ENCODE measurements at regions not wholly inside any gene's neighbourhood (a gene's known extent, or its start where the extent isn't known, plus 50 kb on each side); places are given as distances from the start of the nearest gene placed in this dataset.

DNA sequence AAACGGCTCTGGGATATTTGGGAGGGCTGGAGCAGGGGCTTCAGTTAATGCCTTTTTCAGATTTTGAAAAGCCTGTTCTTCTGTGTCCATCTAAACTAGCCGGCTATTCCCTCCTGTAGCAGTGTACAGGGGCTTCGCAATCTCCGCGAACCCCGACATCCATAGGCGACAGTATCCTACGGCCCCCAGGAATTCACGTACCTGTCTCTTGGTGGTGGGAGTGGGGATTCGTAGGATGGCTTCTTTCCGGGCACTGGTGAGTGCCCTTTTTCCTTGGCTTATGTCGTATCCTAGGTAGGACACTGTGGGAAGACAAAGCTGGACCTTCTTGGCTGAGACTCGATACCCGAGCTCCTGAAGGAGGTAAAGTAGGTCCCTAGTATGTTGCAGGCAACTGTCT is 153.1 kb downstream of the TRIM27 start:
- TF ChIP-seq, protein P1, sequence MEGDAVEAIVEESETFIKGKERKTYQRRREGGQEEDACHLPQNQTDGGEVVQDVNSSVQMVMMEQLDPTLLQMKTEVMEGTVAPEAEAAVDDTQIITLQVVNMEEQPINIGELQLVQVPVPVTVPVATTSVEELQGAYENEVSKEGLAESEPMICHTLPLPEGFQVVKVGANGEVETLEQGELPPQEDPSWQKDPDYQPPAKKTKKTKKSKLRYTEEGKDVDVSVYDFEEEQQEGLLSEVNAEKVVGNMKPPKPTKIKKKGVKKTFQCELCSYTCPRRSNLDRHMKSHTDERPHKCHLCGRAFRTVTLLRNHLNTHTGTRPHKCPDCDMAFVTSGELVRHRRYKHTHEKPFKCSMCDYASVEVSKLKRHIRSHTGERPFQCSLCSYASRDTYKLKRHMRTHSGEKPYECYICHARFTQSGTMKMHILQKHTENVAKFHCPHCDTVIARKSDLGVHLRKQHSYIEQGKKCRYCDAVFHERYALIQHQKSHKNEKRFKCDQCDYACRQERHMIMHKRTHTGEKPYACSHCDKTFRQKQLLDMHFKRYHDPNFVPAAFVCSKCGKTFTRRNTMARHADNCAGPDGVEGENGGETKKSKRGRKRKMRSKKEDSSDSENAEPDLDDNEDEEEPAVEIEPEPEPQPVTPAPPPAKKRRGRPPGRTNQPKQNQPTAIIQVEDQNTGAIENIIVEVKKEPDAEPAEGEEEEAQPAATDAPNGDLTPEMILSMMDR (IDR thresholded peaks at IDR 0.05), result no peak
- TF ChIP-seq POLR2A (IDR thresholded peaks at IDR 0.05), result no peak

All from right lobe of liver (tissue), 4 donors.